SK-N-SH (cell line): ENCODE measurements at regions not wholly inside any gene's neighbourhood (a gene's known extent, or its start where the extent isn't known, plus 50 kb on each side); places are given as distances from the start of the nearest gene placed in this dataset.

Experiments
- CTCF ChIA-PET: fragments of 300-600, 350-600 bp; formaldehyde crosslinking; extraction: SDS; loops from one replicate; lab custom pipeline; 2021; lab: Yijun Ruan, JAX
- POLR2A ChIA-PET: fragments of 350-600 bp; sonication (Branson Sonifier 250); formaldehyde crosslinking; extraction: SDS; loops from one replicate; lab custom pipeline; 2020; ENCODE audit warnings: antibody characterized with exemption, inconsistent platforms; lab: Yijun Ruan, JAX
- DNase-seq: peaks from one replicate; pipeline ENCODE4 v3.0.0; 2012
- H2AFZ ChIP-seq: fragments of 200-600 bp; sonication (generic); 2 replicates; pipeline ENCODE4 v1.8.1; 2016; ENCODE audit warnings: antibody characterized with exemption, mild to moderate bottlenecking, low read depth
- H3F3A ChIP-seq: fragments of 200-600 bp; sonication (generic); replicated peaks from 2 replicates; pipeline ENCODE3; 2016; ENCODE audit warnings: antibody characterized with exemption, mild to moderate bottlenecking; ENCODE audit not compliant: insufficient read depth
- H3K27ac ChIP-seq, 2 experiments: fragments of 200-500 bp in 1 of 2; fragments of 200-600 bp in 1 of 2; sonication (Bioruptor generic) in 1 of 2; sonication (generic), shearing (Covaris generic) in 1 of 2; 2 replicates each; pipeline versions ENCODE4 v1.5.1 to v1.6.1; 2014 to 2016; ENCODE audit warnings: low read depth in 2 of 2, inconsistent platforms in 1 of 2, low read length in 1 of 2, mild to moderate bottlenecking in 1 of 2, mixed read lengths in 1 of 2
- H3K27me3 ChIP-seq: fragments of 200-600 bp; sonication (generic), shearing (Covaris generic); 2 replicates; pipeline ENCODE4 v1.6.1; 2016; ENCODE audit warnings: mixed run types; ENCODE audit not compliant: insufficient read depth
- H3K36me3 ChIP-seq, 2 experiments: fragments of 200-500 bp in 1 of 2; fragments of 200-600 bp in 1 of 2; sonication (Bioruptor generic) in 1 of 2; sonication (generic) in 1 of 2; replicated peaks in 1 of 2; 2 replicates each; pipeline versions ENCODE3 to v1.5.1; 2014 to 2016; ENCODE audit warnings: low read length in 1 of 2, mild to moderate bottlenecking in 1 of 2; ENCODE audit not compliant: insufficient read depth in 2 of 2, control insufficient read depth in 1 of 2
- H3K4me1 ChIP-seq, 2 experiments: fragments of 200-500 bp in 1 of 2; fragments of 200-600 bp in 1 of 2; sonication (Bioruptor generic) in 1 of 2; sonication (generic), shearing (Covaris generic) in 1 of 2; 2 replicates each; pipeline versions ENCODE4 v1.5.1 to v1.6.1; 2014 to 2016; ENCODE audit warnings: low read depth in 1 of 2, low read length in 1 of 2, mixed run types in 1 of 2; ENCODE audit not compliant: insufficient read depth in 2 of 2, control insufficient read depth in 1 of 2
- H3K4me2 ChIP-seq: fragments of 200-600 bp; sonication (generic), shearing (Covaris generic); 2 replicates; pipeline ENCODE4 v1.6.1; 2017; ENCODE audit warnings: mixed run types
- H3K4me3 ChIP-seq, 2 experiments: fragments of 200-500 bp in 1 of 2; fragments of 200-600 bp in 1 of 2; sonication (Bioruptor generic) in 1 of 2; sonication (generic), shearing (Covaris generic) in 1 of 2; 2 replicates each; pipeline versions ENCODE4 v1.5.1 to v1.8.1; 2014 to 2016; ENCODE audit warnings: low read depth in 2 of 2, inconsistent platforms in 1 of 2, low read length in 1 of 2, mild to moderate bottlenecking in 1 of 2, mixed read lengths in 1 of 2, moderate library complexity in 1 of 2
- H3K79me2 ChIP-seq: fragments of 200-600 bp; sonication (generic); 2 replicates; pipeline ENCODE4 v1.8.1; 2017; ENCODE audit warnings: mild to moderate bottlenecking; ENCODE audit not compliant: insufficient read depth
- H3K9ac ChIP-seq: fragments of 200-600 bp; sonication (generic); 2 replicates; pipeline ENCODE4 v1.6.1; 2017; ENCODE audit warnings: mixed run types
- H3K9me2 ChIP-seq: fragments of 200-600 bp; sonication (generic); 2 replicates; pipeline ENCODE4 v1.6.1; 2017; ENCODE audit warnings: mixed run types
- H3K9me3 ChIP-seq: fragments of 200-600 bp; sonication (generic); 2 replicates; pipeline ENCODE4 v1.6.1; 2017; ENCODE audit warnings: mixed run types, mild to moderate bottlenecking, moderate library complexity
- H4K20me1 ChIP-seq: fragments of 200-600 bp; sonication (generic); 2 replicates; pipeline ENCODE4 v1.6.1; 2017; ENCODE audit warnings: mild to moderate bottlenecking, mixed run types; ENCODE audit not compliant: insufficient read depth
- CHD2 ChIP-seq: fragments of 150-350 bp; IDR thresholded peaks from 2 replicates; pipeline ENCODE4 v1.6.1; 2018; ENCODE audit warnings: low read length; ENCODE audit not compliant: partially characterized antibody
- CTCF ChIP-seq: fragments of 200-600 bp; sonication (generic); IDR thresholded peaks from 2 replicates; pipeline ENCODE4 v1.6.1; 2017; ENCODE audit warnings: antibody characterized with exemption, mild to moderate bottlenecking, moderate library complexity
- ELF1 ChIP-seq: IDR thresholded peaks from 2 replicates; pipeline ENCODE4 v1.4.0; 2012
- FOSL2 ChIP-seq: IDR thresholded peaks from 2 replicates; pipeline ENCODE4 v1.4.0; 2012; ENCODE audit warnings: low read depth, mild to moderate bottlenecking, moderate library complexity, borderline replicate concordance
- FOXJ3 ChIP-seq: sonication (generic); formaldehyde crosslinking; IDR thresholded peaks from 2 replicates; pipeline ENCODE4 v1.5.1; 2020; ENCODE audit warnings: mild to moderate bottlenecking, missing genetic modification reagents
- GABPA ChIP-seq: IDR thresholded peaks from 2 replicates; pipeline ENCODE4 v1.4.0; 2012; ENCODE audit warnings: low read depth, mild to moderate bottlenecking
- IRF3 ChIP-seq: fragments of 150-350 bp; IDR thresholded peaks from 2 replicates; pipeline ENCODE4 v1.6.1; 2016; ENCODE audit warnings: mild to moderate bottlenecking, low read depth, low read length
- JUND ChIP-seq: IDR thresholded peaks from 2 replicates; pipeline ENCODE4 v1.4.0; 2012
- MXI1 ChIP-seq: IDR thresholded peaks from 2 replicates; pipeline ENCODE4 v1.6.1; 2012; ENCODE audit warnings: mild to moderate bottlenecking, low read depth, low read length, improper control_type of control experiment
- NFIC ChIP-seq: IDR thresholded peaks from 2 replicates; pipeline ENCODE4 v1.4.0; 2012; ENCODE audit warnings: borderline replicate concordance
- POLR2AphosphoS5 ChIP-seq: IDR thresholded peaks from 2 replicates; pipeline ENCODE4 v1.6.1; 2012; ENCODE audit warnings: low read depth, low read length
- RAD21 ChIP-seq: IDR thresholded peaks from 2 replicates; pipeline ENCODE4 v1.6.1; 2012; ENCODE audit warnings: mild to moderate bottlenecking, low read length
- RFX5 ChIP-seq: IDR thresholded peaks from 2 replicates; pipeline ENCODE4 v1.6.1; 2012; ENCODE audit warnings: mild to moderate bottlenecking, improper control_type of control experiment, low read length
- RXRA ChIP-seq: IDR thresholded peaks from 2 replicates; pipeline ENCODE4 v1.4.0; 2012; ENCODE audit warnings: low read depth, mild to moderate bottlenecking, borderline replicate concordance
- SIN3A ChIP-seq: IDR thresholded peaks from 2 replicates; pipeline ENCODE4 v1.6.1; 2012; ENCODE audit warnings: low read depth, mild to moderate bottlenecking, low read length, moderate library complexity, borderline replicate concordance
- SMC3 ChIP-seq: IDR thresholded peaks from 2 replicates; pipeline ENCODE4 v1.6.1; 2012; ENCODE audit warnings: low read depth, low read length, improper control_type of control experiment
- TCF12 ChIP-seq: IDR thresholded peaks from 2 replicates; pipeline ENCODE4 v1.4.0; 2012
- USF2 ChIP-seq: fragments of 150-350 bp; IDR thresholded peaks from 2 replicates; pipeline ENCODE4 v1.6.1; 2017; ENCODE audit warnings: antibody characterized with exemption, low read length, low read depth, borderline replicate concordance
- WGBS: methylation state at CpG from one replicate; pipeline ENCODE4 v1.1.6; 2017; ENCODE audit warnings: low lambda C conversion rate; 5-methylcytosine and 5-hydroxymethylcytosine counted together
- TF ChIP-seq, protein P1 (sequence below): IDR thresholded peaks from 2 replicates; pipeline ENCODE4 v1.6.1; 2012; ENCODE audit warnings: mild to moderate bottlenecking, low read depth, low read length, moderate library complexity
- TF ChIP-seq, protein P2 (sequence below): IDR thresholded peaks from 2 replicates; pipeline ENCODE4; 2012

GRCh38 chr6:147081076-147081609 lies 123.1 kb upstream of the STXBP5 start (continued):
- TF ChIP-seq, protein P1, sequence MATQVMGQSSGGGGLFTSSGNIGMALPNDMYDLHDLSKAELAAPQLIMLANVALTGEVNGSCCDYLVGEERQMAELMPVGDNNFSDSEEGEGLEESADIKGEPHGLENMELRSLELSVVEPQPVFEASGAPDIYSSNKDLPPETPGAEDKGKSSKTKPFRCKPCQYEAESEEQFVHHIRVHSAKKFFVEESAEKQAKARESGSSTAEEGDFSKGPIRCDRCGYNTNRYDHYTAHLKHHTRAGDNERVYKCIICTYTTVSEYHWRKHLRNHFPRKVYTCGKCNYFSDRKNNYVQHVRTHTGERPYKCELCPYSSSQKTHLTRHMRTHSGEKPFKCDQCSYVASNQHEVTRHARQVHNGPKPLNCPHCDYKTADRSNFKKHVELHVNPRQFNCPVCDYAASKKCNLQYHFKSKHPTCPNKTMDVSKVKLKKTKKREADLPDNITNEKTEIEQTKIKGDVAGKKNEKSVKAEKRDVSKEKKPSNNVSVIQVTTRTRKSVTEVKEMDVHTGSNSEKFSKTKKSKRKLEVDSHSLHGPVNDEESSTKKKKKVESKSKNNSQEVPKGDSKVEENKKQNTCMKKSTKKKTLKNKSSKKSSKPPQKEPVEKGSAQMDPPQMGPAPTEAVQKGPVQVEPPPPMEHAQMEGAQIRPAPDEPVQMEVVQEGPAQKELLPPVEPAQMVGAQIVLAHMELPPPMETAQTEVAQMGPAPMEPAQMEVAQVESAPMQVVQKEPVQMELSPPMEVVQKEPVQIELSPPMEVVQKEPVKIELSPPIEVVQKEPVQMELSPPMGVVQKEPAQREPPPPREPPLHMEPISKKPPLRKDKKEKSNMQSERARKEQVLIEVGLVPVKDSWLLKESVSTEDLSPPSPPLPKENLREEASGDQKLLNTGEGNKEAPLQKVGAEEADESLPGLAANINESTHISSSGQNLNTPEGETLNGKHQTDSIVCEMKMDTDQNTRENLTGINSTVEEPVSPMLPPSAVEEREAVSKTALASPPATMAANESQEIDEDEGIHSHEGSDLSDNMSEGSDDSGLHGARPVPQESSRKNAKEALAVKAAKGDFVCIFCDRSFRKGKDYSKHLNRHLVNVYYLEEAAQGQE = no peak
- TF ChIP-seq NFIC = no peak
- TF ChIP-seq, protein P2, sequence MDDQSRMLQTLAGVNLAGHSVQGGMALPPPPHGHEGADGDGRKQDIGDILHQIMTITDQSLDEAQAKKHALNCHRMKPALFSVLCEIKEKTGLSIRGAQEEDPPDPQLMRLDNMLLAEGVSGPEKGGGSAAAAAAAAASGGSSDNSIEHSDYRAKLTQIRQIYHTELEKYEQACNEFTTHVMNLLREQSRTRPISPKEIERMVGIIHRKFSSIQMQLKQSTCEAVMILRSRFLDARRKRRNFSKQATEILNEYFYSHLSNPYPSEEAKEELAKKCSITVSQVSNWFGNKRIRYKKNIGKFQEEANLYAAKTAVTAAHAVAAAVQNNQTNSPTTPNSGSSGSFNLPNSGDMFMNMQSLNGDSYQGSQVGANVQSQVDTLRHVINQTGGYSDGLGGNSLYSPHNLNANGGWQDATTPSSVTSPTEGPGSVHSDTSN = no peak

DNA sequence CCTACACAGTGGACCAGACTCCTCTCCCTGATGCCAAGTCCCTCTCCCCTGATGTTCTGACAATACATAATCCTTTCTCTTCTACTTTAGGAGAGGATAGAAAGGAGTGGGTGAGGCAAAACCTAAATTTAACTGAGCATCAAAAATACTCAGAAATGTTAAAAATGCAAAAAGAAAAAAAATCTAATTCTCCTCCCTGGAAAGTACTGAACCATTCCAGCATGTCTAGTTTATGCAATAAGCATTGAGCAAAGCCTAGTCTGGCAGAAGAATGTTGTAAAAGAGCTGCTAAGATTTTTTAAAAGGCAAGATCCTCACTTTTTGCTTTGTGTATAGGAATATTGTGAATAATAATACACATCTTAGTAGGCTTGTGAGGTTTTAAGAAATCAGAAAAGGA lies 116.6 kb upstream of the STXBP5 start:
- ChIA-PET CTCF (no interaction called here), POLR2A (no interaction called here)
- no peaks in the 10 kb centered on the region for H3K36me3 ChIP-seq
- H3K9me2 ChIP-seq = no peaks in the 10 kb centered on the region
- no peaks in the 10 kb centered on the region for H3K27me3 ChIP-seq
- no peak overlapping the region for H3K9ac ChIP-seq
- H4K20me1 ChIP-seq = no peaks in the 10 kb centered on the region
- no peak overlapping the region for H2AFZ ChIP-seq
- H3K4me3 ChIP-seq = no peak overlapping the region
- no peak overlapping the region for H3K4me2 ChIP-seq
- H3K79me2 ChIP-seq = no peaks in the 10 kb centered on the region
- H3K9me3 ChIP-seq = no peaks in the 10 kb centered on the region
- no peak overlapping the region for H3K27ac ChIP-seq
- H3F3A ChIP-seq = no peaks in the 10 kb centered on the region
- TF ChIP-seq MXI1 = no peak
- DNase-seq = no peak
- no peaks in the 10 kb centered on the region for H3K4me1 ChIP-seq

DNA sequence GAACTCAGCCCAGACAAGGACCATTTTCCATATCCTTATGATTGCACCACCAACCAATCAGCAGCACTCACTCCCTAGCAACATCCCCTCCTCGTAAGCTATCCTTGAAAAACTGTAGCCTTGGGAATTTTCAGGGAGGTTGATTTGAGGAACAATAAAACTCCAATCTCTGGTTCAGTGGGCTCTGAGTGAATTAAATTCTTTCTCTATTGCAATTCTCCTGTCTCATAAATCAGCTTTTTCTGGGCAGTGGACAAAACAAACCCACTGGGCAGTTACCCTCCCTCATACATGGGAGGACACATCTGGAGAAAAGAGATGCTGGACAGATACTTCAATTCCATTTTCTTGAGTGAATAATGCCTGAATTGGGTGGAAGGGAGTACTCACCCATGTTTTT lies 115.4 kb upstream of the STXBP5 start:
- H3K4me2 ChIP-seq = no peak overlapping the region
- ChIA-PET CTCF (no interaction called here), POLR2A (no interaction called here)
- no peaks in the 10 kb centered on the region for H3K4me1 ChIP-seq
- H3K27me3 ChIP-seq = no peaks in the 10 kb centered on the region
- H4K20me1 ChIP-seq = no peaks in the 10 kb centered on the region
- H3K9me3 ChIP-seq = no peaks in the 10 kb centered on the region
- no peak overlapping the region for H3K27ac ChIP-seq
- no peaks in the 10 kb centered on the region for H3K9me2 ChIP-seq
- H2AFZ ChIP-seq = no peak overlapping the region
- DNase-seq = no peak
- H3K4me3 ChIP-seq = no peak overlapping the region
- no peaks in the 10 kb centered on the region for H3F3A ChIP-seq
- no peaks in the 10 kb centered on the region for H3K36me3 ChIP-seq
- no peak overlapping the region for H3K9ac ChIP-seq
- H3K79me2 ChIP-seq = no peaks in the 10 kb centered on the region
- WGBS = 93% methylated on average over 1 of the region's 1 CpG
- TF ChIP-seq RFX5 (no peak), IRF3 (no peak), RAD21 (no peak), POLR2AphosphoS5 (no peak), JUND (no peak), RXRA (no peak), TCF12 (no peak), SIN3A (no peak), FOXJ3 (CRISPR knock-in tag) (no peak), GABPA (no peak), CTCF (no peak), SMC3 (no peak), ELF1 (no peak), USF2 (no peak), FOSL2 (no peak), CHD2 (no peak), MXI1 (no peak)
